ENCODE measurements at regions not wholly inside any gene's neighbourhood (a gene's known extent, or its start where the extent isn't known, plus 50 kb on each side); places are given as distances from the start of the nearest gene placed in this dataset.

DNA sequence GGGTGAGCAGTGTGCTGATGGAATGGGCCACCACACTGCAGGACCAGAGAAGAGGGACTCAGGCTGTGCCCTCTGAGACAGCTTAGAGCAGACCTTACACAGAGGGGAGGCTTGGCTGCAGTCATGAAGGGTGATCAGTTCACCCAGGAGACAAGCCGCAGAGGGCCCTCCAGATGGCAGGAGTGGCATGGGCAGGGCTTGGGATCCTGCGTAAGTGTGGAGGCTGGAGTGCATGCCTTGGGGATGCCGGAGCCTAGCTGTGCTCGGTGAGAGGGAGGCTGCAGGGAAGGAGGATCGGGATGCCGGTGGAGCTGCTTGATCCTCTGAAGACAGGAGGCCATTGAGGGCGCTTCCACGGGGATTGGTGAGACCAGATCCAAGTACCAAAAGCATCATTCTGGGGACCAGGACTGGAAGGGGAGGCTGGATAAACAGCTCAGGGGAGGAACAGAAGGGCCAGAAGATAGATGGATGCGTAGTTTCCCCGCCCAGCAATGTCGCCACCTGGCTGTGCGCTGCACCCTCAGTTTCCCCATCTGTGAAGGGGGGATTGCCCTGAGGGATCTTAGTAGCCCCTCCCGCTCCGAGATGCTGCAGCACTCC is 163.4 kb downstream of the INHBB start:
- Histone ChIP-seq H3K36me3 (ENCODE audit: control insufficient read depth, insufficient read depth, low read length) (no peaks in the 10 kb centered on the region), H3K9ac (ENCODE audit: insufficient read depth in 1 of 2, low read depth in 2 of 2, low read length in 2 of 2) (no peak overlapping the region), H3K4me1 (replicated peaks in 1 of 2; ENCODE audit: control insufficient read depth in 2 of 2, insufficient read depth in 2 of 2, low read length in 2 of 2) (no peaks in the 10 kb centered on the region), H3K4me2 (ENCODE audit: insufficient read depth, low read length) (no peak overlapping the region), H3K9me3 (replicated peaks; ENCODE audit: control insufficient read depth, insufficient read depth, low read depth, low read length) (no peaks in the 10 kb centered on the region), H3K27ac (ENCODE audit: extremely low read depth, low read depth, low read length) (no peak overlapping the region), H3K79me2 (ENCODE audit: control insufficient read depth, insufficient read depth, low read length) (no peaks in the 10 kb centered on the region), H4K20me1 (replicated peaks; ENCODE audit: control insufficient read depth, insufficient read depth, low read length) (no peaks in the 10 kb centered on the region; the same call in 1 of the 2 replicates), H3K27me3 (ENCODE audit: control insufficient read depth in 2 of 2, insufficient read depth in 2 of 2, low read length in 2 of 2) (peaks cover 3 to 64% of the 10 kb centered on the region in 2 experiments), H2AFZ (ENCODE audit: low read depth, low read length) (no peak overlapping the region), H3K9me1 (ENCODE audit: control insufficient read depth, insufficient read depth, low read length) (no peaks in the 10 kb centered on the region), H3K4me3 (no peak overlapping the region)
- intact Hi-C loops (cut with micrococcal nuclease) (no loop called here), in situ Hi-C loops (cut with MboI) (no loop called here)
- TF ChIP-seq OTX1 (CRISPR knock-in tag; IDR thresholded peaks at IDR 0.05), result no peak
- no peak for TF ChIP-seq STAT5A (IDR thresholded peaks at IDR 0.05; ENCODE audit: borderline replicate concordance, low read length)
- TF ChIP-seq CTCFL (IDR thresholded peaks at IDR 0.05; ENCODE audit: borderline replicate concordance, insufficient read depth, low read depth, low read length, poor library complexity, severe bottlenecking), result no peak
- no peak for TF ChIP-seq KDM4B (IDR thresholded peaks at IDR 0.05; ENCODE audit: borderline replicate concordance in 2 of 2, low read depth in 1 of 2)
- no peak for TF ChIP-seq CXXC5 (CRISPR knock-in tag; IDR thresholded peaks at IDR 0.05)
- no peak for TF ChIP-seq SPI1 (IDR thresholded peaks at IDR 0.05; ENCODE audit: borderline replicate concordance, low read depth, low read length)
- no peak for TF ChIP-seq EZH2 (IDR thresholded peaks at IDR 0.05; ENCODE audit: borderline replicate concordance, low read depth, low read length)
- TF ChIP-seq ESRRB (CRISPR knock-in tag; IDR thresholded peaks at IDR 0.05; ENCODE audit: borderline replicate concordance), result no peak
- TF ChIP-seq HDAC1 (IDR thresholded peaks at IDR 0.05), result no peak
- DNase-seq (ENCODE audit: extremely low read depth in 1 of 4, low spot score in 3 of 4) (no peak), ATAC-seq (no peak), FAIRE-seq (no peak)
- BruUV-seq (replicated peaks), result no TSS peak
- 0% methylated on average over 13 of the region's 14 CpGs for WGBS (ENCODE audit: insufficient coverage, low coverage, missing lambda C conversion rate)
- POLR2A ChIA-PET, result interaction anchor here (1.2 kb wide), 1 partner anchor 48 kb away, joined by 5 read pairs; no protein-coding TSS in a partner anchor
- CTCF ChIA-PET (ENCODE audit: low intra/inter-chr PET ratio), result no interaction called here
